Left forelimb (tissue), 1 donor: ENCODE measurements at regions not wholly inside any gene's neighbourhood (a gene's known extent, or its start where the extent isn't known, plus 50 kb on each side); places are given as distances from the start of the nearest gene placed in this dataset.

Experiments
- DNase-seq: peaks from one replicate; pipeline ENCODE4 v3.0.0-alpha.2; 2018; ENCODE audit warnings: low spot score

- no peak for DNase-seq
These were observed 219.2 kb upstream of the TBX3 start for GRCh38 chr12:114903083-114903691.

GRCh38 chr12:114902665-114903064 lies 218.7 kb upstream of the TBX3 start:
- no peak for DNase-seq

GRCh38 chr12:114901316-114901715 lies 217.3 kb upstream of the TBX3 start:
- DNase-seq = no peak

GRCh38 chr12:114898159-114898558 lies 214.2 kb upstream of the TBX3 start:
- DNase-seq = no peak

GRCh38 chr12:114895827-114896226 lies 211.9 kb upstream of the TBX3 start:
- DNase-seq = no peak

GRCh38 chr12:114895081-114895480 lies 211.1 kb upstream of the TBX3 start:
- DNase-seq = no peak

- no peak for DNase-seq
These were observed 210.1 kb upstream of the TBX3 start for GRCh38 chr12:114894076-114894475.

- no peak for DNase-seq
These were observed 205.1 kb upstream of the TBX3 start for GRCh38 chr12:114888928-114889584.

- DNase-seq = no peak
These were observed 204.5 kb upstream of the TBX3 start for GRCh38 chr12:114888448-114888847.

- DNase-seq = no peak
These were observed 201.5 kb upstream of the TBX3 start for GRCh38 chr12:114885501-114885900.

GRCh38 chr12:114884575-114884974 lies 200.6 kb upstream of the TBX3 start:
- no peak for DNase-seq

- DNase-seq = no peak
These were observed 198.1 kb upstream of the TBX3 start for GRCh38 chr12:114882083-114882482.

- DNase-seq = no peak
These were observed 195.4 kb upstream of the TBX3 start for GRCh38 chr12:114879354-114879753.

GRCh38 chr12:114878781-114879180 lies 194.8 kb upstream of the TBX3 start:
- no peak for DNase-seq

- DNase-seq = no peak
These were observed 193.1 kb upstream of the TBX3 start for GRCh38 chr12:114876968-114877680.

GRCh38 chr12:114875313-114875712 lies 191.3 kb upstream of the TBX3 start:
- no peak for DNase-seq

- DNase-seq = no peak
These were observed 189.7 kb upstream of the TBX3 start for GRCh38 chr12:114873656-114874055.

- no peak for DNase-seq
These were observed 185.2 kb upstream of the TBX3 start for GRCh38 chr12:114868995-114869834.

GRCh38 chr12:114866331-114866730 lies 182.4 kb upstream of the TBX3 start:
- DNase-seq = no peak

GRCh38 chr12:114864837-114865551 lies 181.0 kb upstream of the TBX3 start:
- no peak for DNase-seq

- no peak for DNase-seq
These were observed 179.9 kb upstream of the TBX3 start for GRCh38 chr12:114863911-114864310.

- DNase-seq = no peak
These were observed 177.0 kb upstream of the TBX3 start for GRCh38 chr12:114860969-114861368.
